MM.1S (cell line): ENCODE measurements at regions not wholly inside any gene's neighbourhood (a gene's known extent, or its start where the extent isn't known, plus 50 kb on each side); places are given as distances from the start of the nearest gene placed in this dataset.
"Not testable (repeated sequence)": the region's sequence is repeated elsewhere in the genome, so short reads cannot be mapped to it uniquely, and the experiment has no call there.

Experiments
- DNase-seq: peaks from one replicate; pipeline ENCODE4 v3.0.0-alpha.2; 2015
- H2AFZ ChIP-seq: fragments of 300-600 bp; sonication (generic); 2 replicates; pipeline ENCODE4 v1.6.0; 2016; ENCODE audit warnings: antibody characterized with exemption, low read length
- H3F3A ChIP-seq: fragments of 300-600 bp; sonication (generic); 2 replicates; pipeline ENCODE4 v1.6.1; 2016; ENCODE audit warnings: mild to moderate bottlenecking, antibody characterized with exemption, low read length, moderate library complexity, mixed read lengths; ENCODE audit not compliant: insufficient read depth
- H3K27ac ChIP-seq: fragments of 300-600 bp; sonication (generic); 2 replicates; pipeline ENCODE4 v1.5.1; 2016; ENCODE audit warnings: mild to moderate bottlenecking, low read length
- H3K27me3 ChIP-seq: fragments of 300-600 bp; sonication (generic); replicated peaks from 2 replicates; pipeline ENCODE4 v1.6.0; 2016; ENCODE audit warnings: low read length; ENCODE audit not compliant: insufficient read depth
- H3K36me3 ChIP-seq: fragments of 300-600 bp; sonication (generic); replicated peaks from 2 replicates; pipeline ENCODE4 v1.6.1; 2016; ENCODE audit warnings: mild to moderate bottlenecking, low read length, mixed read lengths; ENCODE audit not compliant: insufficient read depth
- H3K4me1 ChIP-seq: fragments of 300-600 bp; sonication (generic); 2 replicates; pipeline ENCODE4 v1.6.1; 2016; ENCODE audit warnings: low read length, mixed read lengths
- H3K4me2 ChIP-seq: fragments of 300-600 bp; sonication (generic); 2 replicates; pipeline ENCODE4 v1.6.0; 2016; ENCODE audit warnings: low read depth, low read length
- H3K4me3 ChIP-seq: fragments of 300-600 bp; sonication (generic); 2 replicates; pipeline ENCODE4 v1.5.1; 2016; ENCODE audit warnings: low read length, mixed read lengths
- H3K79me2 ChIP-seq: fragments of 300-600 bp; sonication (generic); 2 replicates; pipeline ENCODE4 v1.6.1; 2016; ENCODE audit warnings: mixed run types, low read length, mixed read lengths
- H3K9ac ChIP-seq: fragments of 300-600 bp; sonication (generic); 2 replicates; pipeline ENCODE4 v1.6.1; 2016; ENCODE audit warnings: low read length, mixed read lengths
- H3K9me2 ChIP-seq: fragments of 300-600 bp; sonication (generic); replicated peaks from 2 replicates; pipeline ENCODE4 v1.6.1; 2016; ENCODE audit warnings: mild to moderate bottlenecking, low read length, mixed read lengths; ENCODE audit not compliant: insufficient read depth
- H3K9me3 ChIP-seq: fragments of 300-600 bp; sonication (generic); replicated peaks from 2 replicates; pipeline ENCODE4 v1.6.1; 2016; ENCODE audit warnings: mild to moderate bottlenecking, low read length, mixed read lengths; ENCODE audit not compliant: insufficient read depth
- H4K20me1 ChIP-seq: fragments of 300-600 bp; sonication (generic); 2 replicates; pipeline ENCODE4 v1.6.1; 2016; ENCODE audit warnings: mild to moderate bottlenecking, low read length, moderate library complexity, mixed read lengths; ENCODE audit not compliant: insufficient read depth
- EZH2 ChIP-seq: fragments of 300-600 bp; sonication (generic); optimal IDR thresholded peaks from 2 replicates; pipeline ENCODE3; 2017; ENCODE audit warnings: low read depth, mild to moderate bottlenecking, antibody characterized with exemption, low read length, mixed read lengths
- EZH2phosphoT487 ChIP-seq: fragments of 300-600 bp; sonication (generic); IDR thresholded peaks from 2 replicates; pipeline ENCODE4 v1.6.1; 2018; ENCODE audit warnings: antibody characterized with exemption, low read length
- TF ChIP-seq, protein P1 (sequence below): fragments of 300-600 bp; sonication (generic); IDR thresholded peaks from 2 replicates; pipeline ENCODE4 v1.5.1; 2016; ENCODE audit warnings: antibody characterized with exemption, low read length, mixed read lengths

DNA sequence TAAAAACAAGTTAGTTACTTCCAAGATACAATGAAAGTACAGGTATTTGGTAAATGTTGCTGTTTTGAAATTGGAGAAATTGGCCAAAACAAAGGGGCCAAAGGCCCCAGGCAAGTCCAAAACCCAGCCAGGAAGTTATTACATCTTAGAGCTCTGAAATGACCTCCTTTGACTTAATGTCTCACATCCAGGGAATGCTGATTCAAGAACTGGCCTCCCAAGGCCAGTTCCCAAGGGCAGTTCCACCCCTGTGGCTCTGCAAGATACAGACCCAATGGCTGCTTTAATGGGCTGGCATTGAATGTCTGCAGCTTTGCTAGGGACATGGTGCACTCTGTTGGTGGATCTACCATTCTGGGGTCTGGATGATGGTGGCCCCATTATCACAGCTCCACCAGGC lies 217.3 kb upstream of the FKBP1C start:
- Histone ChIP-seq H3K27me3 (no peaks in the 10 kb centered on the region), H3K4me1 (no peaks in the 10 kb centered on the region), H3K4me3 (no peak overlapping the region), H3K9ac (no peak overlapping the region), H3K9me2 (no peaks in the 10 kb centered on the region), H4K20me1 (no peaks in the 10 kb centered on the region), H3F3A (no peaks in the 10 kb centered on the region), H3K9me3 (no peaks in the 10 kb centered on the region), H3K36me3 (no peaks in the 10 kb centered on the region), H2AFZ (no peak overlapping the region), H3K79me2 (no peaks in the 10 kb centered on the region), H3K27ac (no peak overlapping the region), H3K4me2 (no peak overlapping the region)
- TF ChIP-seq, protein P1, sequence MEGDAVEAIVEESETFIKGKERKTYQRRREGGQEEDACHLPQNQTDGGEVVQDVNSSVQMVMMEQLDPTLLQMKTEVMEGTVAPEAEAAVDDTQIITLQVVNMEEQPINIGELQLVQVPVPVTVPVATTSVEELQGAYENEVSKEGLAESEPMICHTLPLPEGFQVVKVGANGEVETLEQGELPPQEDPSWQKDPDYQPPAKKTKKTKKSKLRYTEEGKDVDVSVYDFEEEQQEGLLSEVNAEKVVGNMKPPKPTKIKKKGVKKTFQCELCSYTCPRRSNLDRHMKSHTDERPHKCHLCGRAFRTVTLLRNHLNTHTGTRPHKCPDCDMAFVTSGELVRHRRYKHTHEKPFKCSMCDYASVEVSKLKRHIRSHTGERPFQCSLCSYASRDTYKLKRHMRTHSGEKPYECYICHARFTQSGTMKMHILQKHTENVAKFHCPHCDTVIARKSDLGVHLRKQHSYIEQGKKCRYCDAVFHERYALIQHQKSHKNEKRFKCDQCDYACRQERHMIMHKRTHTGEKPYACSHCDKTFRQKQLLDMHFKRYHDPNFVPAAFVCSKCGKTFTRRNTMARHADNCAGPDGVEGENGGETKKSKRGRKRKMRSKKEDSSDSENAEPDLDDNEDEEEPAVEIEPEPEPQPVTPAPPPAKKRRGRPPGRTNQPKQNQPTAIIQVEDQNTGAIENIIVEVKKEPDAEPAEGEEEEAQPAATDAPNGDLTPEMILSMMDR, result no peak
- TF ChIP-seq EZH2phosphoT487 (no peak), EZH2 (no peak)
- DNase-seq, result no peak

DNA sequence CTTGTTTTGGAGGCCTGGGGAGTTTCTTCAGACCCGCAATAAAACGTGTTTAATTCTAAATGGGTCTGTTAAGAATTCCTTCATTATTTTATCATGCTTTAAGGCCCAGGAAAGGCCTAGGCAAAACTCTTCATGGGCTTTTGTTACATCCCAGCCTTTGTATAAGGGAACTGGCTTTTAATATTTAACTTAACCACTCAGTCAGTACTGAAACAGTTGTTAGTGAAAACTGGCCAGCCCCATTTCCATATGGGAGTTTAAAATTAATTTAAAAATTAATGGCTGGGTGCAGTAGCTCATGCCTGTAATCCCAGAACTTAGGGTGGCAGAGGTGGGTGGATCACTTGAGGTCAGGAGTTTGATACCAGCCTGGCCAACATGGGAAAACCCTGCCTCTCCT lies 213.2 kb upstream of the FKBP1C start:
- no peaks in the 10 kb centered on the region for H3K9me3 ChIP-seq
- H3K27me3 ChIP-seq, result no peaks in the 10 kb centered on the region
- H3K4me3 ChIP-seq, result no peak overlapping the region
- no peak for DNase-seq
- no peak overlapping the region for H3K4me2 ChIP-seq
- H3K36me3 ChIP-seq, result no peaks in the 10 kb centered on the region
- no peak overlapping the region for H3K27ac ChIP-seq
- H3K9ac ChIP-seq, result no peak overlapping the region
- H4K20me1 ChIP-seq, result no peaks in the 10 kb centered on the region
- H3K79me2 ChIP-seq, result no peaks in the 10 kb centered on the region
- H3K9me2 ChIP-seq, result no peaks in the 10 kb centered on the region
- H3F3A ChIP-seq, result no peaks in the 10 kb centered on the region
- H2AFZ ChIP-seq, result no peak overlapping the region
- H3K4me1 ChIP-seq, result no peaks in the 10 kb centered on the region
- no peak for TF ChIP-seq EZH2
- TF ChIP-seq, protein P1, result no peak

DNA sequence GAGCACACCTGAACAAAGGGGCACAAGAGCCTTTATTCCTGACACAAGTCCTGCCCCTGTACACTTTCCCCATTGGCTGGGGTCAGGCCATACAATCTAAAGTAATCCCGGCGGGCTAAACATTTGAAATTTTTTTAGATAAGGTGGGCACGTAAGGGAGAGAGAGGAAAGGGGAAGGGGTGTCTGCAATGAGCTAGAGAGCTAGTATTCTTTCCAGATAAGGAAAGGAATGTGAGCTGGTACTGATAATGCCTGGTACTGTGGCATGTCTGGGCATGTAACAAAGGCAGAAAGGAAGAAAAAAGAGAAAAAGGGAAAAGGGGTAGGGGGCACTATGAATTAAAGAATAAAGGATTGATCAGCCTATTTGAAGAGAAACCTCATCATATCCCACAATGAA lies 212.0 kb upstream of the FKBP1C start:
- not testable (repeated sequence) for H3K9me2 ChIP-seq, H3K9ac ChIP-seq, H4K20me1 ChIP-seq, DNase-seq, H3K4me3 ChIP-seq, H3K4me2 ChIP-seq, H3K27me3 ChIP-seq, H3K36me3 ChIP-seq, H3K9me3 ChIP-seq, H3K79me2 ChIP-seq, H3K27ac ChIP-seq, H3K4me1 ChIP-seq, H3F3A ChIP-seq, H2AFZ ChIP-seq

DNA sequence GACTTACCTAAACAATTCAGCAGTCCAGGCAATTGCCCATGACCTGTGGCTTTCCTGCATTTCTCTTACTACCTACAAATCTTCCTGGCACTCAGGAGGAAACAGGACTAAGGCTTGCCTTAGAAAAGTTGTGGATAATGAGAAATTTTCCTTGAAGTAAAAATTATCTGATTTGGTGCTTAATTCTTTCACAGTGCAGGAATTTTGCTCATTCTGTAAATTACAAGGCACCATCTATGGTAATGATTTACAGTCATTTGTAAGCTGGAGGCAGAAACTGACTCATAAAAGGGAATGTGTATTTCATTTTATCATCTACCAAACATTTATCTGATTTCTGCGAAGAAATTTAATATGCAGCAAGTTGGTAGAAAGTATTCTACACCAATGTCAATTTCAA lies 211.5 kb upstream of the FKBP1C start:
- Histone ChIP-seq H3K27ac (no peak overlapping the region), H3K36me3 (no peaks in the 10 kb centered on the region), H3F3A (no peaks in the 10 kb centered on the region), H3K4me3 (no peak overlapping the region), H3K27me3 (no peaks in the 10 kb centered on the region), H3K79me2 (no peaks in the 10 kb centered on the region), H3K9ac (no peak overlapping the region), H3K4me2 (no peak overlapping the region), H3K4me1 (no peaks in the 10 kb centered on the region), H2AFZ (no peak overlapping the region), H3K9me3 (no peaks in the 10 kb centered on the region), H3K9me2 (no peaks in the 10 kb centered on the region), H4K20me1 (no peaks in the 10 kb centered on the region)
- TF ChIP-seq EZH2, result no peak
- TF ChIP-seq EZH2phosphoT487, result no peak
- TF ChIP-seq, protein P1, result no peak
- no peak for DNase-seq

DNA sequence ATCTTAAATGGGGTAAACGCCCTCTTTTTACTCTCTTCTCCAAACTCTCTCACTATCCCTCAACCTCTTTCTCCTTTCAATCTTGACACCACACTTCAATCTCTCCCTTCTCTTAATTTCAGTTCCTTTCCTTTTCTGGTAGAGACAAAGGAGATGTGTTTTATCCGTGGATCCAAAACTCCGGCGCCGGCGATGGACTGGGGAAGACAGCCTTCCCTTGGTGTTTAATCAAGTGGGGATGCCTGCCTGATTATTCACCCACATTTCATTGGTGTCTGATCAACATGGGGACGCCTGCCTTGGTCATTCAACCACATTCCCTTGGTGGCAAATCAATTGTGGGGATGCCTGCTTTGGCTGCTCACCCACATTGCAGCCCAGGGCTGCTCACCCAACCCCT lies 205.3 kb upstream of the FKBP1C start:
- not testable (repeated sequence) for H3K9me3 ChIP-seq, H3F3A ChIP-seq, H3K27me3 ChIP-seq, H3K27ac ChIP-seq, H3K4me2 ChIP-seq, H3K36me3 ChIP-seq, H3K4me1 ChIP-seq, H3K9ac ChIP-seq, H2AFZ ChIP-seq, H3K4me3 ChIP-seq, DNase-seq, H3K79me2 ChIP-seq, H3K9me2 ChIP-seq, H4K20me1 ChIP-seq

DNA sequence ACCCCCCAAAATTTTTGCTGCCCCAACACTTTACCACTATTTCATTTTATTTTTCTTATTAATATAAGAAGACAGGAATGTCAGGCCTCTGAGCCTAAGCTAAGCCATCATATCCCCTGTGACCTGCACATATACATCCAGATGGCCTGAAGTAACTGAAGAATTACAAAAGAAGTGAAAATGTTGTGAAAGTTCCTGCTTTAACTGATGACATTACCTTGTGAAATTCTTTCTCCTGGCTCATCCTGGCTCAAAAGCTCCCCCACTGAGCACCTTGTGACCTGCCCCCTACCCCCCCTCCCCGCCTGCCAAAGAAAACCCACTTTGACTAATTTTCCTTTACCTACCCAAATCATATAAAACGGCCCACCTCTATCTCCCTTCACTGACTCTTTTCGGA lies 200.3 kb upstream of the FKBP1C start:
- H3K27me3 ChIP-seq, H3K27ac ChIP-seq, H3K4me2 ChIP-seq, H3K36me3 ChIP-seq, H3K9ac ChIP-seq, H3K9me3 ChIP-seq, DNase-seq, H3K4me1 ChIP-seq, H4K20me1 ChIP-seq, H3K79me2 ChIP-seq, H3F3A ChIP-seq, H3K9me2 ChIP-seq, H2AFZ ChIP-seq, H3K4me3 ChIP-seq: not testable (repeated sequence)
